Natural killer cell (primary cell): ENCODE measurements at regions not wholly inside any gene's neighbourhood (a gene's known extent, or its start where the extent isn't known, plus 50 kb on each side); places are given as distances from the start of the nearest gene placed in this dataset.

Experiments
- ATAC-seq, 3 donors: fragments of 150-1000 bp in 2 of 3; fragments of 200-7000 bp in 1 of 3; cut with Tn5 transposase; 1 replicate in 1 of 3; 2 replicates in 2 of 3; pipeline ENCODE4 v1.10.0; 2021; ENCODE audit warnings: mild to moderate bottlenecking in 2 of 3, moderate library complexity in 2 of 3
- DNase-seq, 2 donors: peaks; one replicate each; pipeline versions ENCODE4 v3.0.0 to v3.0.0-alpha.2; 2013 to 2021; ENCODE audit warnings: mixed read lengths in 1 of 2
- H3K27ac ChIP-seq: one replicate; pipeline ENCODE4 v1.5.1; 2013; ENCODE audit warnings: mild to moderate bottlenecking, low read length
- H3K27me3 ChIP-seq: one replicate; pipeline ENCODE4 v1.6.1; 2013; ENCODE audit warnings: low read length; ENCODE audit not compliant: control insufficient read depth, insufficient read depth
- H3K36me3 ChIP-seq: one replicate; pipeline ENCODE4 v1.6.1; 2013; ENCODE audit warnings: low read length; ENCODE audit not compliant: control insufficient read depth, insufficient read depth
- H3K4me1 ChIP-seq: one replicate; pipeline ENCODE4 v1.6.1; 2013; ENCODE audit warnings: low read length; ENCODE audit not compliant: control insufficient read depth, insufficient read depth
- H3K4me3 ChIP-seq: one replicate; pipeline ENCODE4 v1.5.1; 2013; ENCODE audit warnings: low read length
- H3K9me3 ChIP-seq: one replicate; pipeline ENCODE4 v1.6.1; 2013; ENCODE audit warnings: low read length; ENCODE audit not compliant: control insufficient read depth, insufficient read depth
- H3K27ac Mint-ChIP-seq, 2 donors: one replicate each; pipeline ENCODE4 v1.8.0; 2022; ENCODE audit warnings: mild to moderate bottlenecking in 2 of 2, mixed read lengths in 2 of 2, moderate library complexity in 1 of 2
- H3K27me3 Mint-ChIP-seq, 2 donors: one replicate each; pipeline ENCODE4 v1.8.0; 2022; ENCODE audit warnings: low read depth in 2 of 2, mixed read lengths in 2 of 2
- H3K36me3 Mint-ChIP-seq: one replicate; pipeline ENCODE4 v1.8.0; 2022; ENCODE audit warnings: mixed read lengths
- H3K4me1 Mint-ChIP-seq, 2 donors: one replicate each; pipeline ENCODE4 v1.8.0; 2022; ENCODE audit warnings: mixed read lengths in 2 of 2
- H3K4me3 Mint-ChIP-seq: one replicate; pipeline ENCODE4 v1.8.0; 2022; ENCODE audit warnings: mild to moderate bottlenecking, moderate library complexity, mixed read lengths
- H3K9me3 Mint-ChIP-seq, 2 donors: one replicate each; pipeline ENCODE4 v1.8.0; 2022; ENCODE audit warnings: mixed read lengths in 2 of 2
- WGBS: methylation state at CpG from one replicate; pipeline ENCODE4 v1.1.7; 2013; ENCODE audit warnings: missing lambda C conversion rate; ENCODE audit not compliant: insufficient coverage; 5-methylcytosine and 5-hydroxymethylcytosine counted together
- intact Hi-C: fragments of 100-400 bp; cut with micrococcal nuclease; formaldehyde crosslinking; loops from one replicate; pipeline ENCODE4 v1.14.2; 2022
- TF ChIP-seq, protein P1 (sequence below): fragments of 200-600 bp; IDR thresholded peaks from one replicate; pipeline ENCODE4 v1.8.0; 2022; ENCODE audit warnings: antibody characterized with exemption

DNA sequence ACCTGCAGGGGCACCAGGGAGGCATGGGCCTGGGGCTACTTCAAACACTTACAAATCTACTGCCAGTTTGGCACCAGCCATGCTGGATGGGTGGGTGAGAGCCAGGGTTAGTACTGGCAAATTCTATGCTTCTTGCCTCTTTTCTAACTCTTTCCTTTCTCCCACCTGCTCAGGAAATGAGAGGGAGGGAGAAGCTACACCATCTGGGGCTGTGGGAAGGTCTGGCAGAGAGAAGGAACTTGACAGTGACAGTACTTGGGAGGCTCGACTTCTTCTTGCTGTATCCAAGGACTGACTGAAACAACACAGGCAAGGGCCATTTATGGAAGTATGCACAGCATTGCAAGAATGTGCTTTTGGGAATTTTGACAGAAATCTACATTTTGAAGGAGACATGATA, 149.6 kb upstream of the DYRK2 start:
- WGBS = 15% methylated on average over 1 of the region's 1 CpG
- ATAC-seq (no peak), DNase-seq (no peak)
- Mint-ChIP-seq H3K9me3 (no peaks in the 10 kb centered on the region), H3K27me3 (no peaks in the 10 kb centered on the region), H3K36me3 (no peaks in the 10 kb centered on the region), H3K4me1 (peaks cover 8 to 10% of the 10 kb centered on the region in 2 donors), H3K27ac (no peak overlapping the region), H3K4me3 (no peak overlapping the region)
- Histone ChIP-seq H3K9me3 (no peaks in the 10 kb centered on the region), H3K27ac (no peak overlapping the region), H3K4me1 (no peaks in the 10 kb centered on the region), H3K36me3 (no peaks in the 10 kb centered on the region), H3K27me3 (no peaks in the 10 kb centered on the region), H3K4me3 (no peak overlapping the region)
- intact Hi-C loops = no loop called here
- TF ChIP-seq, protein P1, sequence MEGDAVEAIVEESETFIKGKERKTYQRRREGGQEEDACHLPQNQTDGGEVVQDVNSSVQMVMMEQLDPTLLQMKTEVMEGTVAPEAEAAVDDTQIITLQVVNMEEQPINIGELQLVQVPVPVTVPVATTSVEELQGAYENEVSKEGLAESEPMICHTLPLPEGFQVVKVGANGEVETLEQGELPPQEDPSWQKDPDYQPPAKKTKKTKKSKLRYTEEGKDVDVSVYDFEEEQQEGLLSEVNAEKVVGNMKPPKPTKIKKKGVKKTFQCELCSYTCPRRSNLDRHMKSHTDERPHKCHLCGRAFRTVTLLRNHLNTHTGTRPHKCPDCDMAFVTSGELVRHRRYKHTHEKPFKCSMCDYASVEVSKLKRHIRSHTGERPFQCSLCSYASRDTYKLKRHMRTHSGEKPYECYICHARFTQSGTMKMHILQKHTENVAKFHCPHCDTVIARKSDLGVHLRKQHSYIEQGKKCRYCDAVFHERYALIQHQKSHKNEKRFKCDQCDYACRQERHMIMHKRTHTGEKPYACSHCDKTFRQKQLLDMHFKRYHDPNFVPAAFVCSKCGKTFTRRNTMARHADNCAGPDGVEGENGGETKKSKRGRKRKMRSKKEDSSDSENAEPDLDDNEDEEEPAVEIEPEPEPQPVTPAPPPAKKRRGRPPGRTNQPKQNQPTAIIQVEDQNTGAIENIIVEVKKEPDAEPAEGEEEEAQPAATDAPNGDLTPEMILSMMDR = no peak

DNA sequence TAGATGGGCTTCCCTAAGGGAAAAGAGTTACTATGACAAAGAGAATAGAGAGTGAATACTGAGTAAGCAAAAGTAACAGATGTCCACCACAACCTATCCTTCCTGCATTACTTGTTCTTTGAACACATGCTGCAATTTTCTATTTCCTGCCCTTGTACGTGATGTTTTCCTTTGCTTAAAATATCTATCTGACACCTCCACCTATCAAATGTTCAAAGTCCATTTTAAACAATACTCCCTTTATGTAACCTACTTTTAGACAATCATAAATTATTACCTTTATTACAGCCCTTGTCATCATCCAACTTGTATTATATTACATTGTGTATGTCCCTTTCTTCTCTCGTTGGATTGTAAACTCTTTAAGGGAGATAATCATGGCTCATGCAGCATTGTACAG, 147.2 kb upstream of the DYRK2 start:
- intact Hi-C loops = no loop called here
- peak overlapping the region in 1 of 2 donors; percentile 19 for H3K27ac Mint-ChIP-seq
- Histone ChIP-seq H3K27ac (no peak overlapping the region), H3K9me3 (no peaks in the 10 kb centered on the region), H3K4me3 (no peak overlapping the region), H3K36me3 (no peaks in the 10 kb centered on the region), H3K27me3 (no peaks in the 10 kb centered on the region), H3K4me1 (no peaks in the 10 kb centered on the region)
- H3K4me3 Mint-ChIP-seq = no peak overlapping the region
- WGBS = 5% methylated on average over 1 of the region's 2 CpGs
- ATAC-seq (no peak), DNase-seq (no peak)
- peaks cover 8 to 10% of the 10 kb centered on the region in 2 donors for H3K4me1 Mint-ChIP-seq
- no peaks in the 10 kb centered on the region for H3K27me3 Mint-ChIP-seq
- H3K36me3 Mint-ChIP-seq = no peaks in the 10 kb centered on the region
- no peaks in the 10 kb centered on the region for H3K9me3 Mint-ChIP-seq
- TF ChIP-seq, protein P1 = no peak

DNA sequence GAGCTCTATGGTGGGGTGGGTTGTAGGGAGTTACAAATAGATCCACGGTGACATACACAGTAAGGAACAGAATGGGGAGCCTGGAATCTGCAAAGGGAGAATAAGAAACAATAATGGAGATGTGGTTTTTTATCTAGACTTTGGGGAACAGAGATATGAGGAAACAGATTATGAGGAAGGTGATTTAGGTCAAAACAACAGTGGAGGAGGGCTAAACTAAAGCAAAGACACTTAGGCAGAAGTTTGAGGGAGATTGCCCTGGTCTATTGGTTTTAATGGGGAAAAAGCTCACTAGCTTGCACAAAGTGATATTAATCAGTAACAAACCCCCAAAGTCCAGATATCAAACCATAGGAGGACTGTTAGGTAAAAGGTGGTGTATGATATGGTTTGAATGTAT, 144.5 kb upstream of the DYRK2 start:
- TF ChIP-seq, protein P1 = no peak
- Histone ChIP-seq H3K36me3 (no peaks in the 10 kb centered on the region), H3K4me1 (no peaks in the 10 kb centered on the region), H3K27me3 (no peaks in the 10 kb centered on the region), H3K4me3 (no peak overlapping the region), H3K27ac (no peak overlapping the region), H3K9me3 (no peaks in the 10 kb centered on the region)
- ATAC-seq (no peak), DNase-seq (no peak)
- intact Hi-C loops = no loop called here
- no peak overlapping the region for H3K27ac Mint-ChIP-seq
- no peak overlapping the region for H3K4me3 Mint-ChIP-seq
- no peaks in the 10 kb centered on the region for H3K27me3 Mint-ChIP-seq
- WGBS = 42% methylated on average over 1 of the region's 1 CpG
- H3K9me3 Mint-ChIP-seq = no peaks in the 10 kb centered on the region
- H3K36me3 Mint-ChIP-seq = no peaks in the 10 kb centered on the region
- H3K4me1 Mint-ChIP-seq = peaks cover 8 to 10% of the 10 kb centered on the region in 2 donors

DNA sequence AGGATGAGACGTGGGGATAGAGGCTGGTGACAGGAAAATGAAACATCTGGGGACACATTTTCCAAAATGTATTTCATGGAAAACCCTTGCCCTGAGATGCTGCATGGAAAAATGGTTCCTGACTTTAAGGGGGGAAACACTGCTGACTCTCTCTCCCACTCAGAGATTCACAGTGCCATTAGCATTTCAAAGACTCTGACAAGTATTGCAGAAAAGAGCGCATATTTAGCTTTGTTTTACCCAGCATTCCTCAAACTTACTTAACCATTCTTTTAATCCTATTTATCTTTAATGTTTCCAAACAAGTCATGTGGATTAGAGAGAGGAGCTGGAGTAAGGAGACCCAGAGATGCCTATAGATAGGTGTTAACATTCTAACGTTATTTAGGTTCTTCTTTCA, 141.8 kb upstream of the DYRK2 start:
- Histone ChIP-seq H3K36me3 (no peaks in the 10 kb centered on the region), H3K4me1 (no peaks in the 10 kb centered on the region), H3K27me3 (no peaks in the 10 kb centered on the region), H3K9me3 (no peaks in the 10 kb centered on the region), H3K4me3 (no peak overlapping the region), H3K27ac (no peak overlapping the region)
- 82% methylated on average over 2 of the region's 3 CpGs for whole genome bisulfite sequencing
- intact Hi-C loops = no loop called here
- no peak overlapping the region for H3K27ac Mint-ChIP-seq
- no peak for DNase-seq
- no peaks in the 10 kb centered on the region for H3K4me1 Mint-ChIP-seq
- H3K4me3 Mint-ChIP-seq = no peak overlapping the region
- ATAC-seq = no peak
- no peaks in the 10 kb centered on the region for H3K36me3 Mint-ChIP-seq
- TF ChIP-seq, protein P1 = no peak
- H3K27me3 Mint-ChIP-seq = no peaks in the 10 kb centered on the region
- H3K9me3 Mint-ChIP-seq = no peaks in the 10 kb centered on the region
